H1 (cell line): ENCODE measurements at regions not wholly inside any gene's neighbourhood (a gene's known extent, or its start where the extent isn't known, plus 50 kb on each side); places are given as distances from the start of the nearest gene placed in this dataset.

ENCODE experiments used
- ASH2L ChIP-seq: fragments of 200-600, 300-600 bp; sonication (generic); IDR thresholded peaks from one replicate; pipeline ENCODE4 v1.7.1; 2017; ENCODE audit warnings: low read length
- POLR2A ChIP-seq, 2 experiments: IDR thresholded peaks; 1 replicate in 1 of 2; 2 replicates in 1 of 2; pipeline ENCODE4 v1.6.1; 2011; ENCODE audit warnings: low read depth in 2 of 2, low read length in 2 of 2, mild to moderate bottlenecking in 2 of 2; ENCODE audit errors: control extremely low read depth in 1 of 2
- TEAD4 ChIP-seq: IDR thresholded peaks from 2 replicates; pipeline ENCODE4 v1.6.1; 2012; ENCODE audit warnings: low read depth, low read length, inconsistent platforms, mixed read lengths

GRCh38 chr10:4050061-4050460 lies 265.1 kb upstream of the KLF6 start:
- no peak for TF ChIP-seq TEAD4
- TF ChIP-seq POLR2A (IDR thresholded peaks at IDR 0.05; ENCODE audit: control extremely low read depth in 1 of 2, low read depth in 2 of 2, low read length in 2 of 2) = no peak
- no peak for TF ChIP-seq ASH2L
